ENCODE measurements at regions not wholly inside any gene's neighbourhood (a gene's known extent, or its start where the extent isn't known, plus 50 kb on each side); places are given as distances from the start of the nearest gene placed in this dataset.

DNA sequence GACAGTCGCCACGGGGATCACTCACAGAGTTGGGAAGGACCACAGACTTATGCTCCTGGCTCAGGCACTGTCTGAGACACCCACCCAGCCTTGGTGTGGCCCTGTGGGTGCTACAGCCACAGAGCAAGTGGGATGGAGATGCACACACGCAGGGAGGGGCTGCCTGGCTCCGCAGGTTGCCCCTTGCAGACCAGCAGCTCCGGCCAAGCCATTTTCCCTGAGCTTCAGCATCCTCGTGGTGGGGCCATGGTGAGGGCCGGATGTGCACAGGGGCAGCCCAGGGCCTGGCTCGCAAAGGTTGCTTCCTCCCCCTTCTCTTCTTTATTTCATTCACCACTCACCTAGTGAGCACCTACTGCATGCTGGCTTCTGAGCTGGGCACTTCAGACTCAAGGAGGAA, 55.4 kb upstream of the GRIP2 start:
- TF ChIP-seq, protein P1, sequence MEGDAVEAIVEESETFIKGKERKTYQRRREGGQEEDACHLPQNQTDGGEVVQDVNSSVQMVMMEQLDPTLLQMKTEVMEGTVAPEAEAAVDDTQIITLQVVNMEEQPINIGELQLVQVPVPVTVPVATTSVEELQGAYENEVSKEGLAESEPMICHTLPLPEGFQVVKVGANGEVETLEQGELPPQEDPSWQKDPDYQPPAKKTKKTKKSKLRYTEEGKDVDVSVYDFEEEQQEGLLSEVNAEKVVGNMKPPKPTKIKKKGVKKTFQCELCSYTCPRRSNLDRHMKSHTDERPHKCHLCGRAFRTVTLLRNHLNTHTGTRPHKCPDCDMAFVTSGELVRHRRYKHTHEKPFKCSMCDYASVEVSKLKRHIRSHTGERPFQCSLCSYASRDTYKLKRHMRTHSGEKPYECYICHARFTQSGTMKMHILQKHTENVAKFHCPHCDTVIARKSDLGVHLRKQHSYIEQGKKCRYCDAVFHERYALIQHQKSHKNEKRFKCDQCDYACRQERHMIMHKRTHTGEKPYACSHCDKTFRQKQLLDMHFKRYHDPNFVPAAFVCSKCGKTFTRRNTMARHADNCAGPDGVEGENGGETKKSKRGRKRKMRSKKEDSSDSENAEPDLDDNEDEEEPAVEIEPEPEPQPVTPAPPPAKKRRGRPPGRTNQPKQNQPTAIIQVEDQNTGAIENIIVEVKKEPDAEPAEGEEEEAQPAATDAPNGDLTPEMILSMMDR (IDR thresholded peaks at IDR 0.05; ENCODE audit: control extremely low read depth in 1 of 3, insufficient read depth in 1 of 3, low read depth in 1 of 3, low read length in 3 of 3): no peak
- TF ChIP-seq EZH2 (IDR thresholded peaks at IDR 0.05; ENCODE audit: low read depth, low read length, severe bottlenecking) (no peak), TBP (IDR thresholded peaks at IDR 0.05; ENCODE audit: low read depth, low read length) (no peak), POLR2AphosphoS5 (IDR thresholded peaks at IDR 0.05; ENCODE audit: low read depth, low read length) (no peak)

Data from H1 (cell line).